Sigmoid colon (tissue), 4 donors: ENCODE measurements at regions not wholly inside any gene's neighbourhood (a gene's known extent, or its start where the extent isn't known, plus 50 kb on each side); places are given as distances from the start of the nearest gene placed in this dataset.

Experiments used
- CTCF ChIP-seq, 4 experiments: fragments of 450-650 bp in 3 of 4; fragments of 200-600 bp in 1 of 4; IDR thresholded peaks; one replicate each; pipeline ENCODE4 v1.5.1; 2016 to 2019; ENCODE audit warnings: antibody characterized with exemption in 4 of 4, mild to moderate bottlenecking in 3 of 4, moderate library complexity in 2 of 4
- POLR2AphosphoS5 ChIP-seq, 4 donors: sonication (generic); formaldehyde crosslinking; IDR thresholded peaks; one replicate each; pipeline ENCODE4 v1.6.1; 2017; ENCODE audit warnings: antibody characterized with exemption in 4 of 4

- TF ChIP-seq CTCF (IDR thresholded peaks at IDR 0.05) (no peak), POLR2AphosphoS5 (IDR thresholded peaks at IDR 0.05) (no peak)
Observed at GRCh38 chr10:81182296-81182695, 644.6 kb downstream of the SH2D4B start.
